ENCODE measurements at regions not wholly inside any gene's neighbourhood (a gene's known extent, or its start where the extent isn't known, plus 50 kb on each side); places are given as distances from the start of the nearest gene placed in this dataset.

- no peak for DNase-seq (ENCODE audit: low read depth in 3 of 3)
Measured at GRCh38 chr1:198864695-198865094, 225.9 kb downstream of the PTPRC start.

GRCh38 chr1:198865319-198865718, 226.5 kb downstream of the PTPRC start:
- DNase-seq (ENCODE audit: low read depth in 3 of 3): no peak

GRCh38 chr1:198867182-198867581, 228.3 kb downstream of the PTPRC start:
- no peak for DNase-seq (ENCODE audit: low read depth in 3 of 3)

- DNase-seq (ENCODE audit: low read depth in 3 of 3): no peak
Measured at GRCh38 chr1:198873696-198874230, 234.9 kb downstream of the PTPRC start.

- no peak for DNase-seq (ENCODE audit: low read depth in 3 of 3)
Measured at GRCh38 chr1:198876371-198876871, 237.6 kb downstream of the PTPRC start.

- DNase-seq (ENCODE audit: low read depth in 3 of 3): no peak
Measured at GRCh38 chr1:198878566-198878965, 239.7 kb downstream of the PTPRC start.

GRCh38 chr1:198879711-198880306, 241.0 kb downstream of the PTPRC start:
- no peak for DNase-seq (ENCODE audit: low read depth in 3 of 3)

GRCh38 chr1:198880397-198880796, 241.6 kb downstream of the PTPRC start:
- DNase-seq (ENCODE audit: low read depth in 3 of 3): no peak

- no peak for DNase-seq (ENCODE audit: low read depth in 3 of 3)
Measured at GRCh38 chr1:198880818-198881597, 242.2 kb downstream of the PTPRC start.

GRCh38 chr1:198883184-198883583, 244.3 kb downstream of the PTPRC start:
- no peak for DNase-seq (ENCODE audit: low read depth in 3 of 3)

- DNase-seq (ENCODE audit: low read depth in 3 of 3): no peak
Measured at GRCh38 chr1:198887866-198888265, 249.0 kb downstream of the PTPRC start.

GRCh38 chr1:198888379-198888943, 249.6 kb downstream of the PTPRC start:
- DNase-seq (ENCODE audit: low read depth in 3 of 3): no peak

- DNase-seq (ENCODE audit: low read depth in 3 of 3): no peak
Measured at GRCh38 chr1:198889101-198889500, 250.3 kb downstream of the PTPRC start.

GRCh38 chr1:198889749-198890148, 250.9 kb downstream of the PTPRC start:
- no peak for DNase-seq (ENCODE audit: low read depth in 3 of 3)

- no peak for DNase-seq (ENCODE audit: low read depth in 3 of 3)
Measured at GRCh38 chr1:198890214-198890930, 251.5 kb downstream of the PTPRC start.

GRCh38 chr1:198892065-198892464, 253.2 kb downstream of the PTPRC start:
- no peak for DNase-seq (ENCODE audit: low read depth in 3 of 3)

- no peak for DNase-seq (ENCODE audit: low read depth in 3 of 3)
Measured at GRCh38 chr1:198893141-198893540, 254.3 kb downstream of the PTPRC start.

GRCh38 chr1:198893763-198894444, 255.1 kb downstream of the PTPRC start:
- DNase-seq (ENCODE audit: low read depth in 3 of 3): no peak

GRCh38 chr1:198901266-198901665, 262.4 kb downstream of the PTPRC start:
- no peak for DNase-seq (ENCODE audit: low read depth in 3 of 3)

GRCh38 chr1:198902655-198903054, 263.8 kb downstream of the PTPRC start:
- no peak for DNase-seq (ENCODE audit: low read depth in 3 of 3)

- DNase-seq (ENCODE audit: low read depth in 3 of 3): no peak
Measured at GRCh38 chr1:198903203-198903602, 264.4 kb downstream of the PTPRC start.
